ENCODE measurements at regions not wholly inside any gene's neighbourhood (a gene's known extent, or its start where the extent isn't known, plus 50 kb on each side); places are given as distances from the start of the nearest gene placed in this dataset.
A peak's percentile ranks its signal among the peaks of the same experiment; 100 is the strongest.

- DNase-seq (ENCODE audit: low spot score) (no peak), ATAC-seq (no peak)
- H3K27ac Mint-ChIP-seq, result no peak overlapping the region
- peaks cover 41 to 63% of the 10 kb centered on the region in 2 donors for H3K27me3 Mint-ChIP-seq
- H3K9me3 Mint-ChIP-seq, result no peaks in the 10 kb centered on the region
- H3K4me3 Mint-ChIP-seq, result no peak overlapping the region
- no peaks in the 10 kb centered on the region for H3K36me3 Mint-ChIP-seq
- no peaks in the 10 kb centered on the region for H3K4me1 Mint-ChIP-seq (ENCODE audit: low read depth in 2 of 2)
Measured at GRCh38 chr10:118246332-118247295, 95.5 kb downstream of the FAM204A start.

- H3K27ac Mint-ChIP-seq, result no peak overlapping the region
Measured at GRCh38 chr10:118243907-118244306, 98.2 kb downstream of the FAM204A start.

GRCh38 chr10:118241229-118242137, 100.6 kb downstream of the FAM204A start:
- Mint-ChIP-seq H3K36me3 (no peaks in the 10 kb centered on the region), H3K27me3 (peaks cover 34 to 58% of the 10 kb centered on the region in 2 donors), H3K27ac (no peak overlapping the region), H3K9me3 (no peaks in the 10 kb centered on the region), H3K4me1 (ENCODE audit: low read depth in 2 of 2) (no peaks in the 10 kb centered on the region), H3K4me3 (no peak overlapping the region)
- peak; percentile 72 for DNase-seq (ENCODE audit: low spot score)
- no peak for ATAC-seq

More at GRCh38 chr10:118243907-118244306, 98.2 kb downstream of the FAM204A start:
- Mint-ChIP-seq H3K4me3 (no peak overlapping the region), H3K4me1 (ENCODE audit: low read depth in 2 of 2) (no peaks in the 10 kb centered on the region), H3K9me3 (no peaks in the 10 kb centered on the region), H3K27me3 (peaks cover 42 to 61% of the 10 kb centered on the region in 2 donors), H3K36me3 (no peaks in the 10 kb centered on the region)
- DNase-seq (ENCODE audit: low spot score) (no peak), ATAC-seq (no peak)

- H3K4me1 Mint-ChIP-seq (ENCODE audit: low read depth in 2 of 2), result no peaks in the 10 kb centered on the region
- H3K9me3 Mint-ChIP-seq, result no peaks in the 10 kb centered on the region
- H3K27ac Mint-ChIP-seq, result no peak overlapping the region
- H3K4me3 Mint-ChIP-seq, result no peak overlapping the region
- no peak for ATAC-seq
- no peak for DNase-seq (ENCODE audit: low spot score)
- peaks cover 22 to 43% of the 10 kb centered on the region in 2 donors for H3K27me3 Mint-ChIP-seq
- H3K36me3 Mint-ChIP-seq, result no peaks in the 10 kb centered on the region
Measured at GRCh38 chr10:118239236-118239630, 102.9 kb downstream of the FAM204A start.

- no peak for DNase-seq (ENCODE audit: low spot score)
- no peaks in the 10 kb centered on the region for H3K36me3 Mint-ChIP-seq
- H3K4me1 Mint-ChIP-seq (ENCODE audit: low read depth in 2 of 2), result no peaks in the 10 kb centered on the region
- no peak overlapping the region for H3K4me3 Mint-ChIP-seq
- peaks cover 18 to 39% of the 10 kb centered on the region in 2 donors for H3K27me3 Mint-ChIP-seq
- no peaks in the 10 kb centered on the region for H3K9me3 Mint-ChIP-seq
- no peak overlapping the region for H3K27ac Mint-ChIP-seq
- no peak for ATAC-seq
Measured at GRCh38 chr10:118238573-118239235, 103.4 kb downstream of the FAM204A start.

GRCh38 chr10:118237930-118238329, 104.2 kb downstream of the FAM204A start:
- ATAC-seq, result peak in 1 of 2 donors; percentile 20
- no peaks in the 10 kb centered on the region for H3K9me3 Mint-ChIP-seq
- H3K4me3 Mint-ChIP-seq, result no peak overlapping the region
- DNase-seq (ENCODE audit: low spot score), result no peak
- H3K27ac Mint-ChIP-seq, result no peak overlapping the region
- no peaks in the 10 kb centered on the region for H3K36me3 Mint-ChIP-seq
- no peaks in the 10 kb centered on the region for H3K4me1 Mint-ChIP-seq (ENCODE audit: low read depth in 2 of 2)
- peaks cover 18 to 46% of the 10 kb centered on the region in 2 donors for H3K27me3 Mint-ChIP-seq

GRCh38 chr10:118234683-118235082, 107.4 kb downstream of the FAM204A start:
- Mint-ChIP-seq H3K36me3 (no peaks in the 10 kb centered on the region), H3K9me3 (no peaks in the 10 kb centered on the region), H3K27ac (no peak overlapping the region), H3K4me3 (no peak overlapping the region), H3K27me3 (peaks cover 16 to 39% of the 10 kb centered on the region in 2 donors), H3K4me1 (ENCODE audit: low read depth in 2 of 2) (no peaks in the 10 kb centered on the region)
- ATAC-seq, result no peak
- no peak for DNase-seq (ENCODE audit: low spot score)

GRCh38 chr10:118220346-118220850, 121.7 kb downstream of the FAM204A start:
- Mint-ChIP-seq H3K4me3 (no peak overlapping the region), H3K27ac (no peak overlapping the region), H3K27me3 (peaks cover 13 to 47% of the 10 kb centered on the region in 2 donors), H3K4me1 (ENCODE audit: low read depth in 2 of 2) (no peaks in the 10 kb centered on the region), H3K9me3 (no peaks in the 10 kb centered on the region), H3K36me3 (no peaks in the 10 kb centered on the region)
- no peak for ATAC-seq
- DNase-seq (ENCODE audit: low spot score), result no peak

GRCh38 chr10:118218562-118218961, 123.6 kb downstream of the FAM204A start:
- Mint-ChIP-seq H3K36me3 (no peaks in the 10 kb centered on the region), H3K4me1 (ENCODE audit: low read depth in 2 of 2) (no peaks in the 10 kb centered on the region), H3K27me3 (peaks cover 16 to 34% of the 10 kb centered on the region in 2 donors), H3K27ac (no peak overlapping the region), H3K9me3 (no peaks in the 10 kb centered on the region), H3K4me3 (no peak overlapping the region)
- DNase-seq (ENCODE audit: low spot score) (no peak), ATAC-seq (no peak)

GRCh38 chr10:118216571-118217170, 125.5 kb downstream of the FAM204A start:
- H3K4me1 Mint-ChIP-seq (ENCODE audit: low read depth in 2 of 2), result no peaks in the 10 kb centered on the region
- H3K9me3 Mint-ChIP-seq, result no peaks in the 10 kb centered on the region
- DNase-seq (ENCODE audit: low spot score) (no peak), ATAC-seq (no peak)
- no peaks in the 10 kb centered on the region for H3K36me3 Mint-ChIP-seq
- H3K4me3 Mint-ChIP-seq, result no peak overlapping the region
- peaks cover 16 to 34% of the 10 kb centered on the region in 2 donors for H3K27me3 Mint-ChIP-seq
- no peak overlapping the region for H3K27ac Mint-ChIP-seq

- no peaks in the 10 kb centered on the region for H3K36me3 Mint-ChIP-seq
- H3K4me1 Mint-ChIP-seq (ENCODE audit: low read depth in 2 of 2), result no peaks in the 10 kb centered on the region
- peaks cover 14 to 27% of the 10 kb centered on the region in 2 donors for H3K27me3 Mint-ChIP-seq
Measured at GRCh38 chr10:118216020-118216419, 126.1 kb downstream of the FAM204A start.

GRCh38 chr10:118214776-118215175, 127.3 kb downstream of the FAM204A start:
- no peaks in the 10 kb centered on the region for H3K4me1 Mint-ChIP-seq (ENCODE audit: low read depth in 2 of 2)
- H3K27me3 Mint-ChIP-seq, result peaks cover 10 to 27% of the 10 kb centered on the region in 2 donors
- DNase-seq (ENCODE audit: low spot score) (no peak), ATAC-seq (no peak)
- H3K27ac Mint-ChIP-seq, result no peak overlapping the region
- H3K4me3 Mint-ChIP-seq, result no peak overlapping the region
- H3K36me3 Mint-ChIP-seq, result no peaks in the 10 kb centered on the region
- no peaks in the 10 kb centered on the region for H3K9me3 Mint-ChIP-seq

More at GRCh38 chr10:118216020-118216419, 126.1 kb downstream of the FAM204A start:
- H3K9me3 Mint-ChIP-seq, result no peaks in the 10 kb centered on the region
- no peak for ATAC-seq
- no peak overlapping the region for H3K4me3 Mint-ChIP-seq
- no peak for DNase-seq (ENCODE audit: low spot score)
- no peak overlapping the region for H3K27ac Mint-ChIP-seq

- ATAC-seq (no peak), DNase-seq (ENCODE audit: low spot score) (no peak)
- Mint-ChIP-seq H3K27me3 (peaks cover 16 to 38% of the 10 kb centered on the region in 2 donors), H3K4me1 (ENCODE audit: low read depth in 2 of 2) (no peaks in the 10 kb centered on the region), H3K4me3 (no peak overlapping the region), H3K27ac (no peak overlapping the region), H3K36me3 (no peaks in the 10 kb centered on the region), H3K9me3 (no peaks in the 10 kb centered on the region)
Measured at GRCh38 chr10:118213436-118213835, 128.7 kb downstream of the FAM204A start.
